ENCODE measurements at regions not wholly inside any gene's neighbourhood (a gene's known extent, or its start where the extent isn't known, plus 50 kb on each side); places are given as distances from the start of the nearest gene placed in this dataset.
"Not testable (repeated sequence)": the region's sequence is repeated elsewhere in the genome, so short reads cannot be mapped to it uniquely, and the experiment has no call there.

DNA sequence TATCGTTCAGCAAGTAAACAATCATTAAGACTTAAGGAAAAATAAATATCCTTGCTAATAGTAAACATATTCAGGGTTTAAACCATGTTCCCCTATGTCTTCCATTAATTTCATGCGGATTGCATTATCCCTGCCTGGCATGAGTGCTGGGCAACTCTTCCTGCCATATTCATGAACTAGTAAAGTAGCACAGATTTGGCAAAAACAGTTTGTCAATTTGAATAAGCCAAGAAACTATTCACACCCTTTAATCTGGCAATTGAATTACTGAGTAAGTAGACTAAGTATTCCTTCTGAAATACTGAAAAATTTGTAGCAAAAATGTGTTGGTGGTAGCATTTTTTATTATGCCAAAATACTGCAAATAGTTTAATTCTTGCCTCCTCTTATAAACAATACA, 512.0 kb downstream of the NLGN4X start:
- no peak for DNase-seq (ENCODE audit: low spot score)
- intact Hi-C loops (cut with DNase I), result no loop called here

- intact Hi-C loops (cut with DNase I), result no loop called here
These were observed 520.4 kb downstream of the NLGN4X start for GRCh38 chrX:5708251-5708650.

DNA sequence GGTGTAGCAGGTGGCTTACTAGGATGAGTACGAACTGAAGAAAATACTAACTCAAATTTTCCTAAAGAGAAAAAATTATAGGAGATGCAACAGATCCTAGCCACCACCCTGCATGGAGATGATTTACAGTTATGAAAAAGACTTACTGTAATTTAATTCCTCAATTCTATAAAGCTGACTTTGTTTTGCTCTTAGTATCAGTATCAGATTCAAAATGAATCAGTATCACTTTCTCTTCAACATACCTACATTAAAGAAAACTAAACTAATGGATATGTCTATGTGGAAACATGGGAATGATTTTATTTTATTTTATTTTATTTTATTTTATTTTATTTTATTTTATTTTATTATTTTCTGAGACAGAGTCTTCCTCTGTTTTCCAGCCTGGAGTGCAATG, 525.8 kb downstream of the NLGN4X start:
- intact Hi-C loops (cut with DNase I), result no loop called here
- no peak for DNase-seq (ENCODE audit: low spot score)

More at GRCh38 chrX:5708251-5708650, 520.4 kb downstream of the NLGN4X start:
- no peak for DNase-seq (ENCODE audit: low spot score)

- intact Hi-C loops (cut with DNase I), result no loop called here
- no peak for DNase-seq (ENCODE audit: low spot score)
These were observed 532.7 kb downstream of the NLGN4X start for GRCh38 chrX:5695971-5696370.

DNA sequence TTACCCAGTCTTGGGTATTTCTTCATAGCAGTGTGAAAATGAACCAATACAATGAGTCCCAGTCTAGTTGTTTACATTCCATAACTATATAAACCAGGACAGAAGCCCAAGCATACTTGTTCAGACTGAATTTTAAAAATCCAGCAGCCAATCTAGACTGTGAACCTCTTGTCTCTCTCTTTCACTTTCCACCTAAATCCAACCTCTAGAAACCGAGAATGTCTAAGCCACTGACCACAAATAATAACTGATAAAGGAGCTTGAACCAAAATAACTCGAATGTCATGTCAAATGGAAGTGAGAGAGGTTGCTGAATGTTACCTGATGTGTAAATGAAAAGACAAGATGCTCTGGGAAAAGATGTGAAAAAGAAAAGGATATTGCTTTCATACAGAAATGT, 544.7 kb downstream of the NLGN4X start:
- intact Hi-C loops (cut with DNase I), result no loop called here

DNA sequence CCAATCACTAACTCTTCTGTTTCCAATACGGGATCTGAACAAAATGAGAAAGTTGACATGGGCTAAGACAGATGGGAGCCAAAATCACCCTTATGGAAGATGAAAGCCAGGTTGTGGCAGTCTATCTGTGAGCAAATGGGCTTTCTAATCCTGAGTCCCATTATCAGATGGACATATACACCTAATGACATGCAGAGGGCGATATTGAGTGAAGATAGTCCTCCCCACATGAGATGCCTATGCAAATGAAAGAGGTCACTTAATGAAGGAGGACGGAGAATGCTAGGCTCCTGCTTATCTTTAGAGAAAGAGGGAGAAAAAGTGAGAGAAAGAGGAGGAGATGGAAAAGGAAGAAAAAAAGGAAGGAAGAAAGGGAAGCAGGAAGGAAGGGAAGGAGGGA, 547.5 kb downstream of the NLGN4X start:
- intact Hi-C loops (cut with DNase I), result no loop called here
- no peak for DNase-seq (ENCODE audit: low spot score)

More for the DNA sequence above, 544.7 kb downstream of the NLGN4X start:
- no peak for DNase-seq (ENCODE audit: low spot score)

DNA sequence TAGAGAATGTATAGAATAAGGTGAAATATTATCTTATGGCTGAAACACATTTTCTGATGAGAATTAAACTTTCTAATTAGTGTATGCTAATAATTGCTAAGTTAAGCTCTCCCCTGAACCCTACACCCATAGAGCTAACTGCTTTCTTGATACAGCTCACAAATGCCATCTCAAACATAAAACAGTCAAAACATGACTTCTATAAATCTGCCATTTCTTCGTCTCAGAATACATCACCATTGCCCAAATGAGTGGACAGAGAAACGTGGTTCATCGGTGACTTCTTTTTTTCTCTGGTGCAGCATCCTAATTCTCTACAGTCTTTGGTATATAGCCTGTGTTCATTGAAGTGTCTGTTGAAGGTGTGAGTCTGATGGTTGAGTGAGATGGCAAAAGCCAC, 554.6 kb downstream of the NLGN4X start:
- DNase-seq (ENCODE audit: low spot score), result no peak
- intact Hi-C loops (cut with DNase I), result no loop called here

DNA sequence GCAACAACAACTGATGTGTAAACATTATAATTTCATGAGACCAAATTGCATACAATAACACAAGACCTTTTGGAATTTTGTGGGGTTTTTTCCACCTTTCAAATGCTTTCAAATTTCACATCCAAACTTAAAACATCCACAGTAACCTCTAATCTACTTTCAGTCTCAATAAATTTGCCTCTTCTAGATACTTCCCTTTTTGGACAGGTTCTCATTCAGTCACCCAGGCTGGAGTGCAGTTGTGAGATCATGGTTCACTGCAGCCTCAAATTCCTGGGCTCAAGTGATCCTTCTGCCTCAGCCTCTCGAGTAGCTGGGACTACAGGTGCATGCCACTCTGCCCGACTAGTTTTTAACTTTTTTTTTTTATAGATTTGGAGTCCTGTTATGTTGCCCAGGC, 556.6 kb downstream of the NLGN4X start:
- no peak for DNase-seq (ENCODE audit: low spot score)
- intact Hi-C loops (cut with DNase I), result no loop called here

DNA sequence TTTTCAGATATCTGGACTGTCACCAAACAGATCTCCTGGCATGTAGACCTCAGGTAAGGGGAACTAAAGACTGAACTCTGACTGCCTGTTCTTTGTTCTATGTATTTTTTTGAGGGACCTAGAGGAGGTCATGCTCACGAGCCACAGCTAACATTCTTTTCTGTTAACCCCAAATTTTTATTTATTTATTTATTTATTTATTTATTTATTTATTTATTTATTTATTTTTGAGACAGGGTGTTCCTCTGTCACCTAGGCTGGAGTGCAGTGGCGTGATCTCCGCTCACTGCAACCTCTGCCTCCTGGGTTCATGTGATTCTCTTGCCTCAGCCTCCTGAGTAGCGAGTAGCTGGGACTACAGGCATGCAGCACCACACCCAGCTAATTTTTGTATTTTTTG, 562.0 kb downstream of the NLGN4X start:
- DNase-seq (ENCODE audit: low spot score); intact Hi-C loops (cut with DNase I): not testable (repeated sequence)

GRCh38 chrX:5656544-5656943, 572.1 kb downstream of the NLGN4X start:
- intact Hi-C loops (cut with DNase I), result no loop called here
- DNase-seq (ENCODE audit: low spot score), result no peak

DNA sequence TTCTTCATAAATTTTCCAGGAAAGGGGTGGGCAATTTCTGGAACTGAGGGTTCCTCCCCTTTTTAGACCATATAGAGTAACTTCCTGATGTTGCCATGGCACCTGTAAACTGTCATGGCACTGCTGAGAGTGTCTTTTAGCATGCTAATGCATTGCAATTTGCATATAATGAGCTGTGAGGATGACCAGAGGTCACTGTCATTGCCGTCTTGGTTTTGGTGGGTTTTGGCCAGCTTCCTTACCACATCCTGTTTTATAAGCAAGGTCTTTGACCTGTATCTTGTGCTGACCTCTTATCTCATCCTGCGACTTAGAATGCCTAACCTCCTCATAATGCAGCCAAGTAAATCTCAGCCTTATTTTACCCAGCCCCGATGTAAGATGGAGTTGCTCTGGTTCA, 577.8 kb downstream of the NLGN4X start:
- intact Hi-C loops (cut with DNase I), result no loop called here
- no peak for DNase-seq (ENCODE audit: low spot score)

- intact Hi-C loops (cut with DNase I), result no loop called here
These were observed 579.6 kb downstream of the NLGN4X start for GRCh38 chrX:5648941-5649568.

DNA sequence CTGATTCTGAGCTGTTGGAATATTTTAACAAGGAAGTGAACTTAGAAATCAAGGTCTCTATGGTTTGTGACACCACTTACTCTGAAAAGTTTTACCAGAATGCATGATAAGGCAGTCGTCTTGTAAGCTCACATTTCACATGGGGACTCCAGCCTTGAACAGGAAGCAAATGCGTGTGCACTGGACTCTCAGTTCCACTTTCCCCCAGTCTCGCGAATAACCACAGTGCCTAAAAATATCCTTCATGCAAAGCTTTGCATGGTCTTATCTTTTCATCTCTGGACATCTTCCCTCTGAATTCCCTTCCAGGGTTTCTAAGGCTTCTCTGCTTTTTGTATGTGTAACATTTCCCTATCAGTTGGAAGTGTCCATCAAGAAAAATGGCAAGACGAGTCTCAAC, 581.8 kb downstream of the NLGN4X start:
- intact Hi-C loops (cut with DNase I), result no loop called here

More at GRCh38 chrX:5648941-5649568, 579.6 kb downstream of the NLGN4X start:
- no peak for DNase-seq (ENCODE audit: low spot score)

GRCh38 chrX:5644776-5645175, 583.9 kb downstream of the NLGN4X start:
- intact Hi-C loops (cut with DNase I), result no loop called here

More for the DNA sequence above, 581.8 kb downstream of the NLGN4X start:
- DNase-seq (ENCODE audit: low spot score), result no peak

DNA sequence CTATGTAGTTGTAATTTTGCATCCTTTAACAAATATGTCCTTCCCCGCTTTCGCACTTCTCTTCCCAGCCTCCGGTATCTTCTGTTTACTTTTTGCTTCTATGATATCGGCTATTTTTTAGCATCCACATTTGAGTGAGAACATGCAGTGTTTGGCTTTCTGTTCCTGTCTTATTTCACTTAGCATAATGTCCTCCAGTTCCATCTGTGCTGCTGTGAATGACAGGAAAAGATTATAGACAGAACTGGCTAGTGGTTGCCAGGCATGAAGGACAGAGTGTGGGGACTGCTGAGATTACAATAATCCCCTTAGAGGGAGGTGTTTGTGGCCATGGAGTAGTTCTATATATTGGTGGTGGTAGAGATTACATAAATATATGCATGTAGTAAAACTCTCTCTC, 588.6 kb downstream of the NLGN4X start:
- DNase-seq (ENCODE audit: low spot score), result no peak
- intact Hi-C loops (cut with DNase I), result no loop called here

More at GRCh38 chrX:5644776-5645175, 583.9 kb downstream of the NLGN4X start:
- no peak for DNase-seq (ENCODE audit: low spot score)

GRCh38 chrX:5638572-5638971, 590.1 kb downstream of the NLGN4X start:
- intact Hi-C loops (cut with DNase I), result no loop called here

GRCh38 chrX:5632887-5633286, 595.8 kb downstream of the NLGN4X start:
- intact Hi-C loops (cut with DNase I), result no loop called here
- DNase-seq (ENCODE audit: low spot score), result no peak

More at GRCh38 chrX:5638572-5638971, 590.1 kb downstream of the NLGN4X start:
- no peak for DNase-seq (ENCODE audit: low spot score)

DNA sequence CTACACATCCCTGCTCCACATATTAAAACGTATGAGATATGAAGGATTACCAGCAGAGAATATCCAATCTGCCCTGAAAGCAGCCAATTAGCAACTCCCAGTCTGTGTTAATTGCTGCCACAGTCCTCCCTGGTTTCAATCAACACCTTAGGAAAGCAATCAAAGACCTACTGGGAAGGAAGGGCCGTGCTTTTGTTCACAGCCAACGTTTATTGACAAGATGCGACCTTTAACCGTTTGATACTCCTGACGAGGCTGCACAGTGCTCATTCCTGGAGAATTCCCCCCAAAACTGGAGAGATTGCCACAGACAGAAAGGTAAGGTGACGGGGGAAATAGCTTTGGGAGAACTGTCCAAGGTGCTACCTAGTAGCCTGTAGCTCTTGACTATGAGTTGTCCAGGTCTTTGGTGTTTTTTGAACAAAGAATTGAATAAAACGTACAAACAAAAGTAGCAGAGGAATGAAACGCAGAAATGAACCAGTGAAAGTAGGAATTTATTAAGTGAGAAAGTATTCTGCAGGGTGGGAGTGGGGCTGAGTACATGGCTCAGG, 596.5 kb downstream of the NLGN4X start:
- intact Hi-C loops (cut with DNase I), result no loop called here
- no peak for DNase-seq (ENCODE audit: low spot score)

DNA sequence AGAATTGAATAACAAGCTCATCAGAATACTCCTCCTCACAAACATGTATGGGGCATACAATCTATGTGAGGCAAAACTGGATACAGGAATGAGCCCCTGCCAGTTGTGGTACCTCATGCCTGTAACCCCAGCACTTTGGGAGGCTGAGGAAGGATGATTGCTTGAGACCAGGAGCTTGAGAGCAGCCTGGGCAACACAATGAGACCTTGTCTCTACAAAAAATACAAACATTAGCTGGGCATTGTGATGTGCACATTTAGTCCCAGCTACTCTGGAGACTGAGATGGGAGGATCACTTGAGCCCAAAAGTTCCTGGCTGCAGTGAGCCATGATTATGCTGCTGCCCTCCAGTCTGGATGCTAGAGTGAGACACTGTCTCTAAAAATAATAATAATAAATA, 611.0 kb downstream of the NLGN4X start:
- no peak for DNase-seq (ENCODE audit: low spot score)
- intact Hi-C loops (cut with DNase I), result no loop called here

- no peak for DNase-seq (ENCODE audit: low spot score)
- intact Hi-C loops (cut with DNase I), result loop anchor here in 1 of 2 donors (5.0 kb wide), 1 partner anchor 283 kb away; no protein-coding TSS in a partner anchor
These were observed 633.1 kb downstream of the NLGN4X start for GRCh38 chrX:5595570-5595969.

- intact Hi-C loops (cut with DNase I), result no loop called here
- no peak for DNase-seq (ENCODE audit: low spot score)
These were observed 641.9 kb downstream of the NLGN4X start for GRCh38 chrX:5586726-5587125.
